ENCODE measurements at regions not wholly inside any gene's neighbourhood (a gene's known extent, or its start where the extent isn't known, plus 50 kb on each side); places are given as distances from the start of the nearest gene placed in this dataset.

DNA sequence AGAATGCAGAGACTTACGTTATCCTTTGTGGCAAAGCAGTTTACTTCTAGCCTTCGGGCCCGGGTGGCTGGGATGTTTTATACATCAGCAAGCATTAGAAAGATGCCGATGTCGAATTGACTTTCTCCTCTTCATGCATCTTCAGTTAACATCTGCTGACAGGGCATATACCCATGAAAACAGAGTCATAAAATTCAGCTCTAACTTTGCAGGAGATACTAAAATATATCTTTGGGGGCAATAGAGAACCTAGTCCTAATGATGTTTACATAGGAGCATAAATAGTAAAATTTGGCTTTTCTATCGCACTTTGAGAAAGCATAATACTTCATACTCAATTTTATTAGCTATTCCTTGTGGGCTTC lies 247.9 kb downstream of the PRELID2 start:
- TF ChIP-seq EZH2phosphoT487 (IDR thresholded peaks at IDR 0.05; ENCODE audit: insufficient read depth, low read depth) (no peak), EZH2 (IDR thresholded peaks at IDR 0.05; ENCODE audit: insufficient read depth, poor library complexity, severe bottlenecking) (no peak)
